GM19463 (cell line): ENCODE measurements at regions not wholly inside any gene's neighbourhood (a gene's known extent, or its start where the extent isn't known, plus 50 kb on each side); places are given as distances from the start of the nearest gene placed in this dataset.

ENCODE experiments used
- ATAC-seq: cut with Tn5 transposase; IDR thresholded peaks from one replicate; pipeline ENCODE4 v1.9.1; 2021; ENCODE audit warnings: mild to moderate bottlenecking, moderate library complexity; ENCODE audit not compliant: unreplicated experiment

DNA sequence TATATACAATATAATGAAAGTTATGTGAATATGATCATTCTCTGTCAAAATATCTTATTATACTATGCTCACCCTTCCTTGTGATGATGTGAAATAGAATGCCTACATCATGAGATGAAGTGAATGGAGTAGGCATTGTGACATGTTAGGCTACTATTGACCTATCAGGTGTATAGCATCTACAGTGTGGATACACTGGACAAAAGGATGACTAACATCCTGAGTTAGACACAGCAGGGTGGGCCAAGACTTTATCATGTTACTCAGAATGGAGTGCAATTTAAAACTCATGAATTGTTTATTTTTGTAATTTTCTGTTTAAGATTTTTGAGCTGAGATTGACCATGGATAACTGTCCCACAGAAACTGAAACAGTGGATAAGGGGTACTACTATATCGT is 53.4 kb upstream of the NAV3 start:
- ATAC-seq = no peak

DNA sequence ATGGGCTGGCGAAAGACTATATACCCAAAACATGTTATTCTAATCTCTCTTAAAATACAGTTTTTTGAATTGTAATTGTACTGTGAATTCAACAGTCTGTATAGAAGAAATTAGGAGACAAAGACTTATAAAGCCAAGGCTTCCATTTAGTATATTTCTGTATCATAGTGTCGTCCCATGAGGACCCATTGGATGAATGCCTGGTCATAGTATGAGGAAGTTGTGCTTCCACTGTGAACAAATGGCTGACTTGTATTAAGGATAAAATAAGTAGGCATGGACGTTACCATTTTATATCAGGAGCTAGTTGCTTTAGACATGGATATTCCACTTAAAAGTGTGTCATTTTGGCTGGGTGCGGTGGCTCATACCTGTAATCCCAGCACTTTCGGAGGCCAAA is 55.9 kb upstream of the NAV3 start:
- no peak for ATAC-seq

GRCh38 chr12:77772676-77773298 is 57.9 kb upstream of the NAV3 start:
- ATAC-seq = no peak

- ATAC-seq = no peak
Observed at GRCh38 chr12:77768558-77768957, 62.1 kb upstream of the NAV3 start.

- no peak for ATAC-seq
Observed at GRCh38 chr12:77767756-77768343, 62.8 kb upstream of the NAV3 start.

DNA sequence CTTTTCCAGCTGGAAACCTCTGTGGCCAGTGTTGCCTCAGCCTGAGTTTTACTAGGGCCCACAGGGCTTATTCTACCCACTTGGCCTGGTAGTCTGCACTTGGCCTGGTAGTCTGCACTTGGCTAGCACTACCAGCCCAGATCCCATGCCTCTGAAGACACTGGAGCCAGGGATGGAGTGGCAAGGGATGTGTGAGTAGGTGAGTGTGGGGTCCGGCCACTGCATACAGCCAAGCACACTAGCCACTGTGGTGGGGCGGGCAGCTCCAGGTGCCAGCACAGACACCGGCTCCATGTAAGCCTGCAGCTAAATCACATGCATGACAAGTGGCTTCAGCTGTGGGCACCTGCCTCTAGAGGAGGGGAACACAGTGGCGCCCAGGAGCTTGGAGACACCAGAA is 63.4 kb upstream of the NAV3 start:
- no peak for ATAC-seq

GRCh38 chr12:77766224-77766623 is 64.5 kb upstream of the NAV3 start:
- ATAC-seq = no peak

- no peak for ATAC-seq
Observed at GRCh38 chr12:77761286-77761685, 69.4 kb upstream of the NAV3 start.

GRCh38 chr12:77760271-77761025 is 70.2 kb upstream of the NAV3 start:
- no peak for ATAC-seq

GRCh38 chr12:77754086-77754485 is 76.6 kb upstream of the NAV3 start:
- ATAC-seq = no peak

- ATAC-seq = no peak
Observed at GRCh38 chr12:77751939-77752338, 78.8 kb upstream of the NAV3 start.

- ATAC-seq = peak; percentile 100
Observed at GRCh38 chr12:77746096-77746495, 84.6 kb upstream of the NAV3 start.

GRCh38 chr12:77745624-77746023 is 85.1 kb upstream of the NAV3 start:
- ATAC-seq = no peak

GRCh38 chr12:77742631-77743030 is 88.1 kb upstream of the NAV3 start:
- ATAC-seq = no peak

DNA sequence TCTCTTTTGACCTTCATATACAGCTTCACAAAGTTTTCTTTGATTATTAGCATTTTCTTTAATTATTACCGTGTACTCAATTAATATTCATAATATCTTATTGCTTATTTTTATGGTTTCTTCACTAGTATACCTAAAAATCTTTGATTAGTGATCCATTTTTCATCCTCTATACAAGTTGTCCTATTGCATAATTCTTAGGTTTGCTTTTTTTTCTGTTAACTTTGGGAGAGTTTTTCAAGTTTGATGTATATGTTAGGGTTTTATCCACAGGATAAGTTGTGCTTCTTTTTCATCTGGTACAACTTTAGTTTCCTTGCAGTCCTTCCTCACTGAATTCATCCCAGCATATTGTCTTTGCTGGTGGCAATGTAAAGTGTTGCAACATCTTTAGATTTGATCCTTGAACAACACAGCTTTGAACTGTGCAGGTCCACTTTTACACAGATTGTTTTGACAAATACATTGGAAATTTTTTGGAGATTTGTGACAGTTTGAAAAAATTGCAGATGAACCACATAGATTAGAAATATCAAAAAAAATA is 88.6 kb upstream of the NAV3 start:
- no peak for ATAC-seq

DNA sequence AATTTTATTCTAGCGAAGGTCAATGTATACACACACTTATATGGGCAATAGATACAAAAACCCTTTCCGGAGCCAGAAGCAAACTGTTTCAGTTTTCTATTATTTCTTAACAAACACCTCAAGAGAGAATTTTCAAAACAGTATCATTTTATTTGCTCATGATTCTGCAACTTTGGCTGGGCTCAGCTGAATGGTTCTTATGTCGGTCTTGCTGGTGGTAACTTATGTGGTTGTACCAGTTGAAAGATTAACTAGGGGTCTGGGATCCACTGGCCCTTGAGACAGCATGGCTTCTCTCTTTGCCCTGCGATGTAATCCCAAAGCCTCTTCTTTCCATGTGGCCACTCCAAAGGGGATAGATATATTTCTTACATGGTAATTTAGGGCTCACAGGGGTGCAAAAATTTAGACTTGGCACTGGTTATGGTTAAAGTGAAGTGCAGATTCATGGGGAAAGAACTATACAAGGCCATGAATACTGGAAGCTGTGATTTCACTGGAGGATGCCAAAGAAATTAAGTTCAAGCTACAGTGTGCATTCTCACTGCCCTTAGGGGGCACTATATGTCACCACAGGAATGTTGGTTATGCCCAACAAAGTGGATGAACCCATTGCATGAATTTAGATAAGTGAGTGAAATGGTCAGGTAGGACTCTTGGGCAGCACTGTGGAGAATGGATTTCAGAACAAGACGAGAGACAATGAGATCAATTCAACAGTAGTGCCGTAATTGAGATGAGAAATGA is 94.3 kb upstream of the NAV3 start:
- ATAC-seq = no peak

- ATAC-seq = no peak
Observed at GRCh38 chr12:77734214-77734883, 96.3 kb upstream of the NAV3 start.

DNA sequence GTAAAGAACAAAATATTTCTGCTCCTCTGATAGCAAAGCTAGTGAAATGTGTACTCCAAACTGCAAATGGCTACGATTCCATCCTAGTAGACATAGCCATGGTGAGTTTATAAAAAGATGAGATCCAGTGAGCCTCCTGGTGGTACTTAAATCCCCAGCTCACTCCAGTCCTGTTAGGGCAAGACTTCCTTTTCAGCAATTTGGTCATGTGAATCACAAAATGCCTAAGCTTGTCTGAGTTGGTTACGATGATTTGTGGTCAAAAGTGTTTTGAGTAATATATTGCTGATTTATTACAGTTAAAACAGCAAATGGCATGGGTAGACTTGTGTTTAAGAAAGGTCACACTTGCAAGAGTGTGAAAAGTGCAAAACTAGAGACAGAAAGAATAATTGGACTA is 102.7 kb upstream of the NAV3 start:
- no peak for ATAC-seq

DNA sequence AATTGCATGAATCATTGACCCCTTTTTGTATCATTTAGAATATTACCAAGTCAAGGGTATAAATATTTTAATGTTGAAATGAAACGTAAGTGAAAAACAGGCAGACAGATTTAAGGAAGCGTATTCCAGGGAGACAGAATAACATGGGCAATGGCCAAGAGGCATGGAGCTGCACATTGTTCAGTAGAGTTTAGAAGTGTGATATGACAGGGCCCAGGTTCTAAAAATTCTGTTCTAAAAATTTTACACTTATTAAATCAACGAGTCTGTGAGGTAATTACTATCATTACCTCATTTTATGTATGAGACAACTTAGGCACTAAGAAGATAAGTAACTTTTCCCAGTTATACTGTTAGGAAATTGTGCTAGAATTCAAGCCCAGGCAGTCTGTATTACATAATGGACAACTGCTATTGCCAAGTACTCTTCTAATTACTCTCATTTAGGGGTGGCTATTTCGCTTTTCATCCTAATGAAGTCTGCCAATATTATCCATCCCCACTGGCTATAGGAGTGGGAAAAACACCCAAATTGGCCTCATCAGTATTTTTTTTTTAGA is 103.2 kb upstream of the NAV3 start:
- no peak for ATAC-seq

DNA sequence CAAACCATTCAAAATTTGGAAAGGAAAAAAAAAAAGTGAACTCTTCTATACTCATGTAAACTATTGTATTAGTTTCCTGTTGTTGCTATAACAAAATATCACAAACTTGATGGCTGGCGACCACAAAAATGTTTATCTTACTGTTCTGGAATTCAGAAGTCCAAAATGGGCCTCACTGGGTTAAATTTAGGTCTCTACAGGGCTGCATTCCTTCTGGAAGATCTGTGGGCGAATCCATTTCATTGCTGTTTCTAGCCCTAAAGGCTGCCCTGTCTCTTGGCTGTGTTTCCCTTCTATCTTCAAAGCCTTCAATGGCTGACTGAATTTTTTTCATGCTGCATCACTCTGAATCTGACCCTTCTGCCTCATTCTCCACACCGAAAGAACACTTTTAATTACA is 105.1 kb upstream of the NAV3 start:
- no peak for ATAC-seq
